Type B pancreatic cell (in vitro differentiated cells): ENCODE measurements at regions not wholly inside any gene's neighbourhood (a gene's known extent, or its start where the extent isn't known, plus 50 kb on each side); places are given as distances from the start of the nearest gene placed in this dataset.

ENCODE experiments used
- DNase-seq: peaks from one replicate; pipeline ENCODE4 v3.0.0; 2021; ENCODE audit warnings: mixed read lengths; ENCODE audit not compliant: unreplicated experiment; ENCODE audit errors: extremely low spot score
- H3K27ac Mint-ChIP-seq: 2 replicates; pipeline ENCODE4 v1.8.0; 2021; ENCODE audit warnings: mild to moderate bottlenecking, mixed read lengths
- H3K27me3 Mint-ChIP-seq: 2 replicates; pipeline ENCODE4 v1.8.0; 2021; ENCODE audit warnings: mixed read lengths
- H3K36me3 Mint-ChIP-seq: 2 replicates; pipeline ENCODE4 v1.8.0; 2021; ENCODE audit warnings: mixed read lengths
- H3K4me1 Mint-ChIP-seq: one replicate; pipeline ENCODE4 v1.8.0; 2021; ENCODE audit warnings: mixed read lengths; ENCODE audit not compliant: unreplicated experiment
- H3K4me3 Mint-ChIP-seq: 2 replicates; pipeline ENCODE4 v1.8.0; 2021; ENCODE audit warnings: mild to moderate bottlenecking, mixed read lengths
- H3K9me3 Mint-ChIP-seq: 2 replicates; pipeline ENCODE4 v1.8.0; 2021; ENCODE audit warnings: mixed read lengths
- CTCF ChIP-seq: fragments of 200-600 bp; sonication (generic); conservative IDR thresholded peaks from 2 replicates; pipeline ENCODE4 v1.5.0; 2021; ENCODE audit warnings: antibody characterized with exemption, mild to moderate bottlenecking

- Mint-ChIP-seq H3K27ac (no peak overlapping the region), H3K4me3 (no peak overlapping the region), H3K9me3 (no peaks in the 10 kb centered on the region), H3K27me3 (peaks cover 7% of the 10 kb centered on the region), H3K4me1 (peaks cover 5% of the 10 kb centered on the region), H3K36me3 (no peaks in the 10 kb centered on the region)
- DNase-seq = no peak
- TF ChIP-seq CTCF = no peak
These were observed 419.2 kb downstream of the EPM2A start for GRCh38 chr6:145315982-145316600.

DNA sequence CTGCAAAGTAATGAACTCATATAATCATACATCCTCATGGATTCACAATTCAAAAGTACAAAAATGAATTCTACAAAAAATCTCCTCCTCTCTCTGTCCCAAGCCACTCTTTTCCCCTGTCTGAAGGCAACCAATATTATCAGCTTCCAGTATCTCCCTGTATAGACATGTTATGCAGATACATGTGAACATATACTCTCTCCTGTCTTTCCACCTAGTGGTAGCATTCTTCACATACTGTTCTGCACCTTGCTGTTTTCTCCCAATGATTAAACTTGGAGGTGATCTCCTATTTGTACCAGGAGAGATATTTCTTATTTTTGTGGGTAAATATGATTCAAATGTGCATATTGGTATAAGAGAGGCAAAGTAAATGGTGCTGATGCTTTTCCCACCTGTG, 416.4 kb downstream of the EPM2A start:
- no peak overlapping the region for H3K4me3 Mint-ChIP-seq
- TF ChIP-seq CTCF = no peak
- H3K4me1 Mint-ChIP-seq = no peaks in the 10 kb centered on the region

GRCh38 chr6:145319605-145320004, 415.7 kb downstream of the EPM2A start:
- Mint-ChIP-seq H3K4me1 (no peaks in the 10 kb centered on the region), H3K36me3 (no peaks in the 10 kb centered on the region), H3K27me3 (peaks cover 3% of the 10 kb centered on the region), H3K9me3 (no peaks in the 10 kb centered on the region), H3K4me3 (no peak overlapping the region), H3K27ac (no peak overlapping the region)
- no peak for DNase-seq
- no peak for TF ChIP-seq CTCF

More for the DNA sequence above, 416.4 kb downstream of the EPM2A start:
- no peaks in the 10 kb centered on the region for H3K9me3 Mint-ChIP-seq
- no peak for DNase-seq
- H3K27me3 Mint-ChIP-seq = peaks cover 7% of the 10 kb centered on the region
- no peaks in the 10 kb centered on the region for H3K36me3 Mint-ChIP-seq
- no peak overlapping the region for H3K27ac Mint-ChIP-seq

DNA sequence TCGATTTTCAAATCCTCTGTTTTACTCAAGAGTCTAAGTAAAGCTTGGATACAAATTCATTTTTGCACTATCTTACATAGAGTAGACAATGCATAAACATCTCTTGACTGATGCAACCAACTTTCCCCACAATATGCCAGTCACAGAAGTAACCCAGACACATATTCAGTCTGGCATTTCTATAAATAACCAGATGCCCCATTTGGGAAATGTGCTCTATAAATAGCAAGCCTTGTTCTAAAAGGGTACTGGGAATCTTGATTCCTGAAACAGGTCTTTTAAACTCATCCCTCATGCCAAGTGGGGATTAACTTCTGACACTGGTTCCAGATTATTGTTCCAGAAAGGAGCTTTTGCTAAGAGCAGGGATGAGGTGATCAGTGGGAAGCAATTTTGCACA, 411.7 kb downstream of the EPM2A start:
- Mint-ChIP-seq H3K36me3 (no peaks in the 10 kb centered on the region), H3K4me3 (no peak overlapping the region), H3K27me3 (peaks cover 16% of the 10 kb centered on the region), H3K9me3 (no peaks in the 10 kb centered on the region), H3K4me1 (no peaks in the 10 kb centered on the region), H3K27ac (no peak overlapping the region)
- TF ChIP-seq CTCF = no peak
- DNase-seq = no peak

DNA sequence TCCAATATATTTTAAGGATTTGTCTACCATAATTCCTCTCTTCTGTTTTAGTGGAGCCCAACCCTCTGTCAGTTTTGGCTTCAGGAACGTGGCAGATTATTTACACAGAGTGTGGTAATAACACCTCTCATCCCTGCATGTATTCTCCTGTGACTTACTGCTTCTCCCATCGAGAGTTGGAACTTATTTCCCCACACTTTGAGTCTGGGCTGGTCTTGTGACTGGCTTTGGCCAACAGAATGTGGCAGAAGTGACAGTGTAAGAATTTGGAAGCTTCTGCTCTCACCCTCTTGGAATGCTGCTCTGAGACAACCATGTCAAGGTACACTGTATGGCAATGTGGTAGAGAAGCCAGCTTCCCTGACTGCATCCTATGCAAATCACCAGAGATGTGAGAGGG, 407.7 kb downstream of the EPM2A start:
- Mint-ChIP-seq H3K27me3 (peaks cover 19% of the 10 kb centered on the region), H3K4me1 (no peaks in the 10 kb centered on the region), H3K9me3 (no peaks in the 10 kb centered on the region), H3K4me3 (no peak overlapping the region), H3K36me3 (no peaks in the 10 kb centered on the region), H3K27ac (no peak overlapping the region)
- no peak for DNase-seq
- no peak for TF ChIP-seq CTCF

DNA sequence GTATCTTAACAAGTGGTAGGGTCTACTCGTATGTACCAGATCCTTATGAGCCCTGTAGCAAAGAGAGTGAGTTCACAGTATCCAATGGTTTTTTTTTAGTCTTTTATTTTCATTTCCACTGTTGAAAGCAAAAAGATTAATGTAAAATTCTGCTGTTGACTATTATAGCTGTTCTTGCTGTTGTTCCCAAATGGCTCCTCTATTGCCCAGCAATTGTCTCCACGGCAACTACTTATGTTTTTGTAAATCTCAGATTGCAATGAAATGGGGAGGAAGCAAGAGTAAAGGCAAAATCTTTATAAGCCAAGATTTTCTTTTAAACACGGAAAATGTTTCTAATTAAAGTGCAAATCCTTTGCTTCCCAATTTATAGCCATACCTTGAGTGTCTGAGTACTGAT, 406.1 kb downstream of the EPM2A start:
- Mint-ChIP-seq H3K27ac (no peak overlapping the region), H3K9me3 (no peaks in the 10 kb centered on the region), H3K4me1 (no peaks in the 10 kb centered on the region), H3K4me3 (no peak overlapping the region), H3K36me3 (no peaks in the 10 kb centered on the region), H3K27me3 (peaks cover 19% of the 10 kb centered on the region)
- DNase-seq = no peak
- TF ChIP-seq CTCF = no peak
